Lung (tissue), 11 donors: ENCODE measurements at regions not wholly inside any gene's neighbourhood (a gene's known extent, or its start where the extent isn't known, plus 50 kb on each side); places are given as distances from the start of the nearest gene placed in this dataset.
"Not testable (repeated sequence)": the region's sequence is repeated elsewhere in the genome, so short reads cannot be mapped to it uniquely, and the experiment has no call there.

Experiments
- ATAC-seq: fragments of 200-7000 bp; cut with Tn5 transposase; one replicate; pipeline ENCODE4 v1.9.1; 2020; ENCODE audit warnings: moderate number of reproducible peaks; ENCODE audit not compliant: insufficient read depth, low FRiP score
- DNase-seq, 3 donors: peaks; one replicate each; pipeline ENCODE4 v3.0.0-alpha.2; 2013 to 2017
- H3K27ac ChIP-seq, 2 donors: one replicate each; pipeline ENCODE4 v1.5.1; 2013; ENCODE audit warnings: mild to moderate bottlenecking in 2 of 2, moderate library complexity in 2 of 2, control low read depth in 1 of 2, inconsistent platforms in 1 of 2, low read depth in 1 of 2, low read length in 1 of 2
- H3K27me3 ChIP-seq, 3 donors: one replicate each; pipeline ENCODE4 v1.5.1; 2013; ENCODE audit warnings: low read length in 2 of 3; ENCODE audit not compliant: control insufficient read depth in 3 of 3, insufficient read depth in 3 of 3
- H3K36me3 ChIP-seq, 4 donors: one replicate each; pipeline ENCODE4 v1.5.1; 2013; ENCODE audit warnings: low read length in 4 of 4, mild to moderate bottlenecking in 1 of 4, moderate library complexity in 1 of 4; ENCODE audit not compliant: control insufficient read depth in 4 of 4, insufficient read depth in 4 of 4
- H3K4me1 ChIP-seq, 5 donors: one replicate each; pipeline ENCODE4 v1.5.1; 2013; ENCODE audit warnings: low read length in 5 of 5, mild to moderate bottlenecking in 2 of 5, moderate library complexity in 1 of 5; ENCODE audit not compliant: control insufficient read depth in 5 of 5, insufficient read depth in 5 of 5
- H3K4me3 ChIP-seq: one replicate; pipeline ENCODE4 v1.5.1; 2013; ENCODE audit warnings: mild to moderate bottlenecking, control low read depth, moderate library complexity
- H3K9ac ChIP-seq, 2 donors: one replicate each; pipeline ENCODE4 v1.5.1; 2013; ENCODE audit warnings: low read length in 2 of 2, control low read depth in 1 of 2; ENCODE audit not compliant: insufficient read depth in 1 of 2
- H3K9me3 ChIP-seq, 4 donors: one replicate each; pipeline ENCODE4 v1.5.1; 2013; ENCODE audit warnings: low read length in 3 of 4, mild to moderate bottlenecking in 1 of 4, moderate library complexity in 1 of 4; ENCODE audit not compliant: control insufficient read depth in 4 of 4, insufficient read depth in 3 of 4
- WGBS, 2 donors: extraction: QIAGEN DNeasy Blood & Tissue Kit; methylation state at CpG; one replicate each; pipeline ENCODE4 v1.1.7; 2013; 5-methylcytosine and 5-hydroxymethylcytosine counted together
- TF ChIP-seq, protein P1 (sequence below): IDR thresholded peaks from 2 replicates; pipeline ENCODE4 v1.5.1; 2012; ENCODE audit warnings: mild to moderate bottlenecking; ENCODE audit errors: control extremely low read depth, extremely low read depth
- donor health status: control.
- donor health status: control.
- donor health status: Bipolar disorder and iron deficiency.
- donor health status: healthy.
- donor health status: DM: yes; HTN: yes; CAD: no.

DNA sequence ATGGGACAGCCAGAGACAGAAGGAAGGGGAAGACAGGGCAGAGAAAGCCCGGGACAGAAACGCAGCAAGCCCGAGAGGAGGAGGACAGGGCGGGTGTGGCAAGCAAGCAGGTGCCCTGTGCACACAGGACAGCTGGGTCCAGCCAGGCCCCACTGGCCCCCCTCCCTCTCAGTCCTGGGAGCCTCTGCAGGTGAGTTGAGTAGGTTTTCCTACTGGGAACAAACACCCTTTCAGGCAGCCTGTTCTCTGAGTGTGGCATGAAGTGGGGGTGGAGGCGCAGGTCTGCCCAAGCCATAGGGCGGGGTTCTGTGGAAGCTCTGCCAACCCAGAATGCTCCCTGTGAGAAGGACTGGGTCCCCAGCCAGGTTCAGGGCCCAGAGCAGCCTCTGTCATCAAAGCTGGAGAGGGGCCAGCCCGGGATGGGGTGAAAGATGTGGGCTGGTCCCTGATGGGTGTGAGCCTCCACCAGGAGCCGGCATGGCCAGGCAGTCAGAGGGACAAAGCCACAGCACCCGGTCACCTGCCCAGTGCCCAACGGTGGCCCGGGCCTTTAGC lies 129.4 kb downstream of the TFCP2L1 start:
- H3K4me3 ChIP-seq, result no peak overlapping the region
- no peaks in the 10 kb centered on the region for H3K36me3 ChIP-seq
- DNase-seq (peak in 2 of 3 donors; percentile 52 to 53), ATAC-seq (peak; percentile 80)
- peaks cover 0 to 10% (median 5%) of the 10 kb centered on the region in 4 donors for H3K9me3 ChIP-seq
- WGBS, 2 donors, result 69 to 83% methylated on average over 11 of the region's 11 CpGs
- peak overlapping the region in 1 of 2 donors; percentile 85 for H3K27ac ChIP-seq
- TF ChIP-seq, protein P1, sequence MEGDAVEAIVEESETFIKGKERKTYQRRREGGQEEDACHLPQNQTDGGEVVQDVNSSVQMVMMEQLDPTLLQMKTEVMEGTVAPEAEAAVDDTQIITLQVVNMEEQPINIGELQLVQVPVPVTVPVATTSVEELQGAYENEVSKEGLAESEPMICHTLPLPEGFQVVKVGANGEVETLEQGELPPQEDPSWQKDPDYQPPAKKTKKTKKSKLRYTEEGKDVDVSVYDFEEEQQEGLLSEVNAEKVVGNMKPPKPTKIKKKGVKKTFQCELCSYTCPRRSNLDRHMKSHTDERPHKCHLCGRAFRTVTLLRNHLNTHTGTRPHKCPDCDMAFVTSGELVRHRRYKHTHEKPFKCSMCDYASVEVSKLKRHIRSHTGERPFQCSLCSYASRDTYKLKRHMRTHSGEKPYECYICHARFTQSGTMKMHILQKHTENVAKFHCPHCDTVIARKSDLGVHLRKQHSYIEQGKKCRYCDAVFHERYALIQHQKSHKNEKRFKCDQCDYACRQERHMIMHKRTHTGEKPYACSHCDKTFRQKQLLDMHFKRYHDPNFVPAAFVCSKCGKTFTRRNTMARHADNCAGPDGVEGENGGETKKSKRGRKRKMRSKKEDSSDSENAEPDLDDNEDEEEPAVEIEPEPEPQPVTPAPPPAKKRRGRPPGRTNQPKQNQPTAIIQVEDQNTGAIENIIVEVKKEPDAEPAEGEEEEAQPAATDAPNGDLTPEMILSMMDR, result no peak
- H3K9ac ChIP-seq, result no peak overlapping the region
- H3K4me1 ChIP-seq, result peaks cover 0 to 18% (median 6%) of the 10 kb centered on the region in 5 donors
- no peaks in the 10 kb centered on the region for H3K27me3 ChIP-seq

GRCh38 chr2:121157481-121157880 lies 127.5 kb downstream of the TFCP2L1 start:
- not testable (repeated sequence) for ATAC-seq, DNase-seq, H3K36me3 ChIP-seq, H3K4me3 ChIP-seq, H3K27ac ChIP-seq, H3K27me3 ChIP-seq, H3K9ac ChIP-seq
- Histone ChIP-seq H3K9me3 (peaks cover 0 to 10% (median 5%) of the 10 kb centered on the region in 4 donors), H3K4me1 (peaks cover 0 to 26% (median 8%) of the 10 kb centered on the region in 5 donors)
- WGBS, 2 donors, result 83 to 96% methylated on average over 1 of the region's 1 CpG

DNA sequence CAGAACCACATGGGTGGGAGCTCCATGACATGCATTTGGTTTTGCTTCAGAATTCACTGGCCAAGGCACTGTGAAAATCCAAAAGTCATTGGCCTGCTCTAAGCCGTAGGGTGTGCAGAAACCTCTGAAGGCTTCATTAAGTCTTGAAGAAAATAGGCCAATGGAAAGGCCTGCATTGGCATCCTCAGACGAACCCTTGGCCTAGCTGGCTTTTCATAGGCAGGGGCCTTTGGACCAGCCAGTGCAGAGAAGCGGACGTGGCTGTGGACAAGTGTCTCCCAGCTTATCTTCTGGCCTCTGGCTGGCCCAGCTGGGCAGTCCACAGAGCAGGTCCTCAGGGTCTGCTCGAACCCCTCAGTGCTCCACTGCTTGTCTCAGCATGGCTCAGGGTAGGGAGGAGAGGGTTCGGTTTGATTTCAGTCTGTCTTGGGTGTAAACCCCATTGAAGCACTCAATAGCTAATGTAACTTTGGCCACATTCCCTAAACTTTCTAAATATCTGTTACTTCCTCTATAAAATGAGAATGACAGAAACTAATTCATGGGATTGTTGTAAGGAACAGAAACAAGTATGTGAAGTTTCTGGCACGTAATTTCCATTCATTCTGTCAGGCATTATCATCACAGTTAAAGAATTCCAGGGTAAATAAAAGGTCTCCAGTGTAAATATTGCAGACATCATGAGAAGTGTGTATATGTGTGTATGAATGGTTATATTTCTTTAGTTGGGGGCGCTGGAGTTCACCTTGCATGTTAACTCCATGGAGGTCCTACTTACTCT lies 125.5 kb downstream of the TFCP2L1 start:
- H3K27me3 ChIP-seq, result no peaks in the 10 kb centered on the region
- WGBS, 2 donors, result 73 to 88% methylated on average over 8 of the region's 8 CpGs
- H3K9ac ChIP-seq, result no peak overlapping the region
- peaks cover 0 to 11% (median 5%) of the 10 kb centered on the region in 4 donors for H3K9me3 ChIP-seq
- H3K36me3 ChIP-seq, result no peaks in the 10 kb centered on the region
- TF ChIP-seq, protein P1, result no peak
- peaks cover 0 to 26% (median 8%) of the 10 kb centered on the region in 5 donors for H3K4me1 ChIP-seq
- DNase-seq (peak; percentile 58 to 95 (median 95)), ATAC-seq (no peak)
- H3K27ac ChIP-seq, result no peak overlapping the region
- H3K4me3 ChIP-seq, result peak overlapping the region; percentile 28

DNA sequence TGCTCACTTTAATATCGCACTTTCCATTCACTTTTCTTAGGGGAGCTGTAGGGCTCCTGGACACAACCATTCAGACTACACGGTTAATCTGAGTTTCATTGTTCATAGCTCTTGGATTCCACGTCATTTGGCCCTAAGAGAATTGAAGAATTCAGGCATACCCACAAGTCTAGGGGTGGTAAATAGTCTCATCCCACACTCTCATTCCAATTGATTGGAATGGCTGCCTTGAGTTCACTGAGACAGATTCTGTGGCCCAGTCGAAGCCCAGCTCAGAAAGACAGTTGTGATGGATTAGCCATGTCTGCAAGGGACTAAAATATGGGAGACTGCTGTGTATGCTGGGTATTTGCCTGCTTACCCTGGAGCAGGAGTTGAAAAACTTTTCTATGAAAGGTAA lies 124.6 kb downstream of the TFCP2L1 start:
- Histone ChIP-seq H3K9ac (no peak overlapping the region), H3K36me3 (no peaks in the 10 kb centered on the region), H3K9me3 (peaks cover 0 to 11% (median 5%) of the 10 kb centered on the region in 4 donors), H3K27me3 (no peaks in the 10 kb centered on the region), H3K27ac (no peak overlapping the region), H3K4me3 (no peak overlapping the region), H3K4me1 (peaks cover 0 to 26% (median 8%) of the 10 kb centered on the region in 5 donors)
- DNase-seq (no peak), ATAC-seq (no peak)
- TF ChIP-seq, protein P1, result no peak
- WGBS, 2 donors, result 79 to 96% methylated on average over 4 of the region's 4 CpGs
